ENCODE measurements at regions not wholly inside any gene's neighbourhood (a gene's known extent, or its start where the extent isn't known, plus 50 kb on each side); places are given as distances from the start of the nearest gene placed in this dataset.

GRCh38 chr20:12896180-12896579 is 112.6 kb upstream of the SPTLC3 start:
- peaks cover 5% of the 10 kb centered on the region for H3K4me1 ChIP-seq (ENCODE audit: control insufficient read depth, insufficient read depth, low read length)
- no peaks in the 10 kb centered on the region for H3K9me3 ChIP-seq (ENCODE audit: control insufficient read depth, insufficient read depth, low read length)
- no peaks in the 10 kb centered on the region for H3K27me3 ChIP-seq (ENCODE audit: control insufficient read depth, insufficient read depth, low read length)
- no peaks in the 10 kb centered on the region for H3K36me3 ChIP-seq (ENCODE audit: control insufficient read depth, insufficient read depth, low read length)
- H3K9ac ChIP-seq (ENCODE audit: low read depth, low read length): no peak overlapping the region
- H3K4me3 ChIP-seq (ENCODE audit: low read depth, low read length): no peak overlapping the region

GRCh38 chr20:12902992-12903391 is 105.8 kb upstream of the SPTLC3 start:
- no peak overlapping the region for H3K4me3 ChIP-seq (ENCODE audit: low read depth, low read length)
- H3K9me3 ChIP-seq (ENCODE audit: control insufficient read depth, insufficient read depth, low read length): no peaks in the 10 kb centered on the region
- H3K36me3 ChIP-seq (ENCODE audit: control insufficient read depth, insufficient read depth, low read length): no peaks in the 10 kb centered on the region
- H3K9ac ChIP-seq (ENCODE audit: low read depth, low read length): no peak overlapping the region
- no peaks in the 10 kb centered on the region for H3K27me3 ChIP-seq (ENCODE audit: control insufficient read depth, insufficient read depth, low read length)
- H3K4me1 ChIP-seq (ENCODE audit: control insufficient read depth, insufficient read depth, low read length): no peaks in the 10 kb centered on the region

GRCh38 chr20:12906361-12906760 is 102.4 kb upstream of the SPTLC3 start:
- Histone ChIP-seq H3K4me1 (ENCODE audit: control insufficient read depth, insufficient read depth, low read length) (no peaks in the 10 kb centered on the region), H3K9me3 (ENCODE audit: control insufficient read depth, insufficient read depth, low read length) (no peaks in the 10 kb centered on the region), H3K36me3 (ENCODE audit: control insufficient read depth, insufficient read depth, low read length) (no peaks in the 10 kb centered on the region), H3K4me3 (ENCODE audit: low read depth, low read length) (no peak overlapping the region), H3K9ac (ENCODE audit: low read depth, low read length) (no peak overlapping the region), H3K27me3 (ENCODE audit: control insufficient read depth, insufficient read depth, low read length) (no peaks in the 10 kb centered on the region)

GRCh38 chr20:12911372-12911771 is 97.4 kb upstream of the SPTLC3 start:
- H3K36me3 ChIP-seq (ENCODE audit: control insufficient read depth, insufficient read depth, low read length): no peaks in the 10 kb centered on the region

GRCh38 chr20:12913781-12914443 is 94.9 kb upstream of the SPTLC3 start:
- Histone ChIP-seq H3K9ac (ENCODE audit: low read depth, low read length) (no peak overlapping the region), H3K36me3 (ENCODE audit: control insufficient read depth, insufficient read depth, low read length) (no peaks in the 10 kb centered on the region), H3K4me3 (ENCODE audit: low read depth, low read length) (no peak overlapping the region), H3K27me3 (ENCODE audit: control insufficient read depth, insufficient read depth, low read length) (no peaks in the 10 kb centered on the region), H3K9me3 (ENCODE audit: control insufficient read depth, insufficient read depth, low read length) (no peaks in the 10 kb centered on the region), H3K4me1 (ENCODE audit: control insufficient read depth, insufficient read depth, low read length) (peaks cover 3% of the 10 kb centered on the region)

More at GRCh38 chr20:12911372-12911771, 97.4 kb upstream of the SPTLC3 start:
- Histone ChIP-seq H3K27me3 (ENCODE audit: control insufficient read depth, insufficient read depth, low read length) (no peaks in the 10 kb centered on the region), H3K9ac (ENCODE audit: low read depth, low read length) (no peak overlapping the region), H3K4me3 (ENCODE audit: low read depth, low read length) (no peak overlapping the region), H3K9me3 (ENCODE audit: control insufficient read depth, insufficient read depth, low read length) (no peaks in the 10 kb centered on the region), H3K4me1 (ENCODE audit: control insufficient read depth, insufficient read depth, low read length) (peaks cover 3% of the 10 kb centered on the region)

GRCh38 chr20:12914804-12915203 is 94.0 kb upstream of the SPTLC3 start:
- no peak overlapping the region for H3K9ac ChIP-seq (ENCODE audit: low read depth, low read length)
- no peak overlapping the region for H3K4me3 ChIP-seq (ENCODE audit: low read depth, low read length)
- H3K27me3 ChIP-seq (ENCODE audit: control insufficient read depth, insufficient read depth, low read length): no peaks in the 10 kb centered on the region
- H3K4me1 ChIP-seq (ENCODE audit: control insufficient read depth, insufficient read depth, low read length): peaks cover 3% of the 10 kb centered on the region
- no peaks in the 10 kb centered on the region for H3K36me3 ChIP-seq (ENCODE audit: control insufficient read depth, insufficient read depth, low read length)
- H3K9me3 ChIP-seq (ENCODE audit: control insufficient read depth, insufficient read depth, low read length): no peaks in the 10 kb centered on the region

GRCh38 chr20:12916699-12917098 is 92.1 kb upstream of the SPTLC3 start:
- Histone ChIP-seq H3K9me3 (ENCODE audit: control insufficient read depth, insufficient read depth, low read length) (no peaks in the 10 kb centered on the region), H3K27me3 (ENCODE audit: control insufficient read depth, insufficient read depth, low read length) (no peaks in the 10 kb centered on the region), H3K36me3 (ENCODE audit: control insufficient read depth, insufficient read depth, low read length) (no peaks in the 10 kb centered on the region), H3K4me1 (ENCODE audit: control insufficient read depth, insufficient read depth, low read length) (peaks cover 3% of the 10 kb centered on the region), H3K9ac (ENCODE audit: low read depth, low read length) (no peak overlapping the region), H3K4me3 (ENCODE audit: low read depth, low read length) (no peak overlapping the region)

GRCh38 chr20:12924126-12924525 is 84.6 kb upstream of the SPTLC3 start:
- peaks cover 8% of the 10 kb centered on the region for H3K4me1 ChIP-seq (ENCODE audit: control insufficient read depth, insufficient read depth, low read length)
- H3K4me3 ChIP-seq (ENCODE audit: low read depth, low read length): no peak overlapping the region

GRCh38 chr20:12925210-12925755 is 83.5 kb upstream of the SPTLC3 start:
- H3K36me3 ChIP-seq (ENCODE audit: control insufficient read depth, insufficient read depth, low read length): no peaks in the 10 kb centered on the region
- H3K27me3 ChIP-seq (ENCODE audit: control insufficient read depth, insufficient read depth, low read length): no peaks in the 10 kb centered on the region
- peaks cover 8% of the 10 kb centered on the region for H3K4me1 ChIP-seq (ENCODE audit: control insufficient read depth, insufficient read depth, low read length)
- H3K9me3 ChIP-seq (ENCODE audit: control insufficient read depth, insufficient read depth, low read length): no peaks in the 10 kb centered on the region
- no peak overlapping the region for H3K4me3 ChIP-seq (ENCODE audit: low read depth, low read length)
- no peak overlapping the region for H3K9ac ChIP-seq (ENCODE audit: low read depth, low read length)

More at GRCh38 chr20:12924126-12924525, 84.6 kb upstream of the SPTLC3 start:
- H3K27me3 ChIP-seq (ENCODE audit: control insufficient read depth, insufficient read depth, low read length): no peaks in the 10 kb centered on the region
- H3K9ac ChIP-seq (ENCODE audit: low read depth, low read length): no peak overlapping the region
- no peaks in the 10 kb centered on the region for H3K9me3 ChIP-seq (ENCODE audit: control insufficient read depth, insufficient read depth, low read length)
- no peaks in the 10 kb centered on the region for H3K36me3 ChIP-seq (ENCODE audit: control insufficient read depth, insufficient read depth, low read length)

- H3K9ac ChIP-seq (ENCODE audit: low read depth, low read length): no peak overlapping the region
These were observed 82.6 kb upstream of the SPTLC3 start for GRCh38 chr20:12925863-12926793.

GRCh38 chr20:12927489-12927888 is 81.3 kb upstream of the SPTLC3 start:
- Histone ChIP-seq H3K9ac (ENCODE audit: low read depth, low read length) (no peak overlapping the region), H3K4me3 (ENCODE audit: low read depth, low read length) (no peak overlapping the region), H3K27me3 (ENCODE audit: control insufficient read depth, insufficient read depth, low read length) (no peaks in the 10 kb centered on the region), H3K36me3 (ENCODE audit: control insufficient read depth, insufficient read depth, low read length) (no peaks in the 10 kb centered on the region), H3K9me3 (ENCODE audit: control insufficient read depth, insufficient read depth, low read length) (no peaks in the 10 kb centered on the region), H3K4me1 (ENCODE audit: control insufficient read depth, insufficient read depth, low read length) (peaks cover 8% of the 10 kb centered on the region)

More at GRCh38 chr20:12925863-12926793, 82.6 kb upstream of the SPTLC3 start:
- peaks cover 8% of the 10 kb centered on the region for H3K4me1 ChIP-seq (ENCODE audit: control insufficient read depth, insufficient read depth, low read length)
- no peak overlapping the region for H3K4me3 ChIP-seq (ENCODE audit: low read depth, low read length)
- H3K36me3 ChIP-seq (ENCODE audit: control insufficient read depth, insufficient read depth, low read length): no peaks in the 10 kb centered on the region
- H3K27me3 ChIP-seq (ENCODE audit: control insufficient read depth, insufficient read depth, low read length): no peaks in the 10 kb centered on the region
- no peaks in the 10 kb centered on the region for H3K9me3 ChIP-seq (ENCODE audit: control insufficient read depth, insufficient read depth, low read length)
